ENCODE measurements at regions not wholly inside any gene's neighbourhood (a gene's known extent, or its start where the extent isn't known, plus 50 kb on each side); places are given as distances from the start of the nearest gene placed in this dataset.

DNA sequence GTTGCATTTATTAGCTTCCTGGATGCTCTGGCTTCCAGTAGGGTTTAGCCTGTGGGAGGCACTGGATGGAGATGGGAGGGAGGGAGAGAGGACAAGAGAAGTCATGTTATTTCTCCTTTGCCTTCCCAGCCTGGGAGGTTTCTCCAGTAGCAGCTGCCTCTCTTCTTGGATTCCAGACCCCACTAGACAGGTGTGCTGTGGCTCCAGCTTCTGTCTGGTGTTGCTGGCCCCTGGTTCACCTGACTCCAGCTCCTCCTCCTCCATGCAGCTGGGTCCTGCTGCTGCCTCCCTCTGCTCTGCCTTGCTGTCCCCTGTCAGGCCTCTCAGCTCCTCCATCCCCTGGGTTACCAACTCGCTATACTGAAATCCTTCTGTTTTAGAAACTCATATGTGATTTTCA lies 188.9 kb upstream of the TNP1 start:
- no peak for DNase-seq (ENCODE audit: low spot score)

DNA sequence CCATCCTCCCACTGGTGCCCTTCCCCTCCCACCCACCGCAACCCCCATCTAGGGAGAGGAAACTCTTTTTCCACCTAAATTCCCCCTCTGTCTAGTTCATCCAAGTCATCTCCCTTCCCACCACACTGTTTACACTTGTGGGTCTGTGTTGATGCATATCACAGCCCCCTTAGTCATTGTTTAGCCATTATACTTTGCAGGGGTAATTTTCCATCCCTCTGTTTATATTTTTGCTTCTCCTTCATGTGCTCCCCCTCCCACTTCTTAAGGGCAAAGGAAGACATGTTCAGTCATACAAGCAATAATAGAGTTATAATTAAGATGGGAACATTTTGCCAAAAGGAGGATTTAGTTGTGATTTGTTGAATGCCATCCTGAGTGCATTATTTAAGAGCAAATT lies 187.8 kb upstream of the TNP1 start:
- no peak for DNase-seq (ENCODE audit: low spot score)

DNA sequence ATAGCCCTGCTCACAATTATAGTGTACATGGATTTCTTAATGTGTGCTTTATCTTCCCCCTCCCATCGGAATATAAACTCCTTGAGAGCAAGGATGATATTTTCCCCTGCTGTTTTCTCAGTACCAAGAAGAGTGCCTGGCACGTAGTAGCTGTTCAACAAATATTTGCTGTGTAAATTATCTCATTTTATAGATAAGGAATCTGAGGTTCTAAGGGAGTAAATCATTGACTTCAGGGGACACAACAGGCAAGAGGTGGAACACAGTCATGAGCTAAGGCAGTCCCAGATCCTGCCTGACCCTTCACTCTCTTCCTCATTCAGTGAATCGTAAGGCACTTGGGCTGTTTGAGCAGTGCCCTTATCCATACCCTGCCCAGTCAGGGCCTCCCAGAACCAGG lies 187.3 kb upstream of the TNP1 start:
- no peak for DNase-seq (ENCODE audit: low spot score)

DNA sequence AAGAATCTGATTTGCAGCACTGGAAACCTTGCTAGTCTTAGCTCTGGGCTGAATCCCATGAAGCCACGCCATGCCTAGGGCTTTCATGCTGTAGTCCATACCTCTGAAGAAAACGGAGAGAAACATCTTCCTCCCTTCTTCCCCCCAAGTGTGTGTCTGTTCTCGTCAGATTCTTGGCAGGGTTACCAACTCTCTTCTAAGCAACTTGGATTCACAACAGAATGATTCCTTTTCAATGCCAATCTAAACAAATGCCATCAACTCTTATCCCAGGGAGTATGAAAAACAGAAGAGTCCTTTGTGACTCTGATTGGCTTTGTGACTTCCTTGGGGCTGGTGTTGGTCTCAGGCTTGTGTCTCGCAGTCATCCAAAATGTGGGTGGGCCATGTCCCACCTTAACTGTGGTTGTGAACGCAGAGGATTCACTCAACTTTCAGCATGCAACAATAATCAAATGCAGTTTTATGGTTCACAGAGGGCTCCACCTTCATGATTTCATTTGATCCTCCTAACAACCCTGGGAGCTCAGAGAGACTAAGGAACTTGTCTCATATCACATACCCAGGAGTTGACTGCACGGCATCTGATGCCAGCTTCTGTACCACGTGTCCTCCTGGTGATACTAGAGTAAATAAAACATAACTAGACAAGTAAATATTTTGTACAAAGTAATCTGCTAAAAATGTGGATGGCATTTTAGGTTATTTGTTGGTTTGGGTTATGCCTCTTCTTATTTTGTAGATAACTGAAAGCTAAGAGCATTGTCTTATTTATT lies 186.0 kb upstream of the TNP1 start:
- no peak for DNase-seq (ENCODE audit: low spot score)

GRCh38 chr2:217040099-217040498 lies 180.2 kb upstream of the TNP1 start:
- no peak for DNase-seq (ENCODE audit: low spot score)

- DNase-seq (ENCODE audit: low spot score) = no peak
Measured at GRCh38 chr2:217038001-217038400, 178.1 kb upstream of the TNP1 start.

DNA sequence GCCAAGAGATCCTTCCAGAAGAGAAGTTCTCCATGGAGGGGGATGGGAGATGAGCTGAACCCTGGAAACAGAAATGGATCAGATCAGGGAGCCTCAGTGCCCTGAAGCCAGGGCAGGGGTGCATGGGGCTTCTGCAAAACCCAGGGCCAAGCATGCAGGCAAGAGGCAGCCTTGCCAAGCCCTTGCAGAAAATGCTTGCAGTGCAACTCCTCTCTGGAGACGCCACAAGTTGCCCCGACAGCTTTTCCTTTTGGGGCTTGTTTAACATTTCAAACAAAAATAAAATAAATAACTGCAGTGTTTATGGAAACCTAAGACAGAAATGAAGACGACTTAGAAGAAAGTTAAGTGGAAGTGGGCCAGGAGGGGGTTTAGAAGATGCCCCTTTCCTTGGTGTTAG lies 177.5 kb upstream of the TNP1 start:
- DNase-seq (ENCODE audit: low spot score) = no peak

- DNase-seq (ENCODE audit: low spot score) = no peak
Measured at GRCh38 chr2:217035967-217036366, 176.1 kb upstream of the TNP1 start.

- DNase-seq (ENCODE audit: low spot score) = no peak
Measured at GRCh38 chr2:217033186-217033585, 173.3 kb upstream of the TNP1 start.

GRCh38 chr2:217031445-217031844 lies 171.6 kb upstream of the TNP1 start:
- DNase-seq (ENCODE audit: low spot score) = no peak

DNA sequence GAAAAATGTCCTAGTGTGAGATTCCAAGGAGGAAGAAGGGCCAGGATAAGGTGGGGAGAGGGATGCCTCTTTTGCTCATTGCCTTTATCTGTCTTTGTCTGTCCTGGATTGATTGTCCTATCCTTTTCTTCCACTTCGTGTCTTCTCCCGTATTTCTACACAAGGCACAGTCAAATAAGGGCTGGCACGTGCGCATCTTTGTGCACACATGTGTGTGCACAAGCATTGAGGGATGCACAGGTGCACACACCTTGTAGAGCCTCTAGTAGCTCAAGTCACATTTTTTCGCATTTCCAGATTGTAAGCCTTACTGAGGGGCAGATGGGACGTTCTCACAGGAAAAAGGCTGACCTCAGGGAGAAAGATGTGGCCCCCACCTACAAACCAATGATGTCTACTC lies 170.2 kb upstream of the TNP1 start:
- no peak for DNase-seq (ENCODE audit: low spot score)

DNA sequence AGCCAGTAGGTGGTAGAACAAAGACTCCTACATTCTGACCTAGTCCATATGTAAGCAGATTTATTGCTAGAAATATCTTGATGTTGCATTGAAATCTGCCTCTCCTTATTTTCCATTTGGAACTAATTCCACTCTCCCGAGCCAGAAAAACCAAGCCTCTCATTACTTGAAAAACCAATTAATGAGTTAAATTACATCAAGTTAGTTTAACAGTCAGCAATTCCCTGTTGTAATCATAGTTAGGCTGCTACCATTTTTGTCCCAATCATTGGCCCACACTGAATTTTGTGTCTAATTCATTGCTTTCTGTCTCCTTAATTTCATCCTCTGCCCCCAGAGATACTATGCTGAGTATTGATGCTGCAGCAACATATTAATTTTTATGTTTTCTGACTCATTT lies 168.3 kb upstream of the TNP1 start:
- DNase-seq (ENCODE audit: low spot score) = no peak

DNA sequence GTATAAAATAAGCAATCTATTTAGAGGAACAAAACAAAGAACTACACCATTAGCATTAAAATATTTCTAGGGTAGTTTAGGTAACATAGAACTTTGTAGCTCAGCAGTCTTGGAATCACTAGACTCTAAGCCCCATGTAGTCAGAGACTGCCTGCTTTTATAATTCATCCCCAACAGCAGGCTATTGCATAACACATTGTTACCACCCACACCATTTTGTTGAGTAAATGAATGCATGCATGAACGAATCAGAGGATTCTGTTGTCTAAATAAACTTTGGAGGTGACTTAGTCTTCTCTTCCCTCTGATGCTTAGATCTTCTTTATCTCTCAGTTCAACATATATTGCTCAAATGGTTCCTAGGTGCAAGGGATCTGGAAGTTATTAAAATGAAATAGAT lies 167.6 kb upstream of the TNP1 start:
- no peak for DNase-seq (ENCODE audit: low spot score)

DNA sequence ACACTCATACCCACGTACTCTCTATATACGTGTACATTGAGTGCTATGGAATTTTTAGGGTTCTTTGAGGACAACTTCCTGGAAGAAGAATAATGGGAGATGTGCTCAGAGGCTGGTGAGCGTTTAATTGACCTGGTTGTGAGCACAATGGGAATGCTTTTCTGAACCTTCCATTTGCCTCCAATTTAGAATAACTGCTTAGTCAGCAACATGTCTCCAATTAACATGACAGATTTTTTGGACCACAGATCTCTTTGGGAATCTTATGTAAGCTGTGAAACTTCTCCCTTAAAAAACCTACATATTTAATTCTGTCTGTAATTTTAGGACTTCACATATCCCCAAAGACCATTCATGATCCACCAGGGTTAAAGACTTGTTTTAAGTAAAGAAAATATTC lies 166.7 kb upstream of the TNP1 start:
- DNase-seq (ENCODE audit: low spot score) = no peak

GRCh38 chr2:217026161-217026560 lies 166.3 kb upstream of the TNP1 start:
- no peak for DNase-seq (ENCODE audit: low spot score)

DNA sequence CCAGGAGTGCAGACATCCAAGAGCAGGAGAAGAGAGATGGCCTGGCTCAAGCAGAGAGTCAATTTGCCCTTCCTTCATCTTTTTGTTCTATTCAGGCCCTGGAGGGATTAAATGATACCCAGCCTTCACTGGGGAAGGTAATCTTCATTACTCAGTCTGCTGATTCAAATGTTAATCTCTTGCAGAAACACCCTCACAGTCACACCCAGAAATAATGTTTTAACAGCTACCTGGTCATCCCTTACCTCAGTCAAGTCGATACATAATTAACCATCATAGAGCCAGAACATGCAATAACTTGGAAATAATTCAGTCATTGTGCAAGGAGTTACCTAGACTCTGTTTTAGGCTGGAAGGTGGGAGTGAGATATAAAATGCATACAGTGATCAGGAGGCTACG lies 163.7 kb upstream of the TNP1 start:
- no peak for DNase-seq (ENCODE audit: low spot score)

DNA sequence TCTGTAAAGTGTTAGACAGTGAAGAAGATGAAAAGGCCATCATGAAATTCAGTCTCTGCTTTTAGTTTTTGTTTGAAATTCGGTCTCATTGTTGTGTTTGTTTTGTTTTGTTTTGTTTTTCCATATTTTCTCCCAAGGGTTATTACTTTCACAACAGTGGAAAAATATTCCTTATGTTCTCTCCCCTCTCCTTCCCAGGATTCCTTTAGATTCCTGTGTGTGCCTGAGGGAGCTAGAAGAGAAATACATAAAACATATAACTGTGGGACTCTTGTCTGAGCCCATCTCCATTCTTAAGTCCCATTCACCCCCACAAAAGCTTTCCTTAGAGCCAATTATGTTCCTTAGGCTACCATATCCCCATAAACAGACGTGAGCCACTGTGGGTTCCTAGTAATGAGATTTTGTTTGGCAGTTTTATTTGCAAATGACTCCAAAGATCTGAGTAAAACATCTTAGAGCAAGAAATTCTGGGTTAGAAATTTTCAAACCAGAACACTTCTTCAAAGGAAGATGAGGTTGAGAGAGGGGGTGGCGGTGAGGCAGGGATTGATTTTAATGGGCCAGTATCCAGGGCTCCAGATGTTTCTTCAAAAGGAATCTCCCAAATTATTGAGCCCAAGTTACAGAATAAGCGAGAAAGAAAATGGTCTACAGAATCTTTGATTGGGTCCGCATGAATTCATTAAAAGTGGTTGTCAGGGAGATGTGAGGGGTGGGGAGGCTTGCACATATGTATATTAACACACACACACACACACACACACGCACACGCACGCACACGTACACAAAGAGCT lies 157.8 kb upstream of the TNP1 start:
- no peak for DNase-seq (ENCODE audit: low spot score)

- no peak for DNase-seq (ENCODE audit: low spot score)
Measured at GRCh38 chr2:217016796-217017419, 157.0 kb upstream of the TNP1 start.

DNA sequence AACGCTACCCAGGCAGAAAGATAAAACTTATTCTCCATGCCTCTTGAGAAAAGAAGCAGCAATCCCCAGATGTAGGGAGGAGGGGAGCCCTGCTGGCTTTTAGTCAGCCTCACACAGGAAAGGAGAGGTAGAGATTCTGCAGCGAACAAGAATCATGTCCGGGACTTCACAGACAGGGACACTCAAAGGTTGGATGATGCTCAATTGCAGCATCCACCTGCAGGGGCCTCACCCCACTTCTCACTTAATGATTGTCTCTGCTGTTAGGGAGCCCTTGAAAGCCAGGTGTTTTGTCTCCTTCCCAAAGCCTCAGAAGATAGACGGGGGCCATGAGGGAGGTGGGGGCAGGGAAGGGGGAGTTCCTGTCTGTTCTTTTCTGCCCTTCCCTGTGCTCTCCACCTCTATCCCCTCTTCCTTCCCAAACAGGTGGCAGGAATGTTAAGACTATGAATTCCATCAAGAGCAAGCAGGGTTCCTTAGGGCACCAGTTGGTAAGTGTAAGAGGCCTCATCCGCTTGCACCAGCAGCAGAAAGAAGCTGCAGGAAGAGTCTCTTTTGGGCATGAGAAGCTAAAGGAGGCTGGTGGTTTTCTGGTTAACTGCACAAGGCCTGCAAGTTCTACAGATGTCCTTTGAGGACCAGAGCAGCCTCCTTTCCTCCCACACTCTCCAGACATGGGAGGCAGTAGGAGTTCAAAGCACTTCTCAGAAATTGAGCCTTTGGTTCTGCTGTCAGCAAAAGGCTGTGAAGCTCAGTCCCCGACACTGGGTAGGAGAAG lies 154.7 kb upstream of the TNP1 start:
- no peak for DNase-seq (ENCODE audit: low spot score)

DNA sequence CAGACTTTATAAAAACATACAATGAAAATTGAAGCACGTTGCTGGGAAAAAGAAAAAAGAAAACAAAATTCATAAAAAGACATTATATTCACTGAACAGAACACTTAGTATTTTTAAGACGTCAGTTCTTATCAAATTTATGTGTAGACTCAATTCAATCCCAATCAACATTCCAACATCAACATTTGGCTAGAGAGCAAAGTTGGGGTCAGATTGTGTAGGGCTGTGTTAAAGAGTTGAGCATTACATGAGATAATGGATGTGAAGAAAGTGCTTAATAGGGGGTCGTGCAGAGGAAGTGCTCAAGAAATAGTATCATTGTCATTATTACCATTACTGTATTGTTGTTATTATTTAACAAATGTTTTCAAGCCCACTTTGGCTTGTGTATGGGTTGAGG lies 154.1 kb upstream of the TNP1 start:
- no peak for DNase-seq (ENCODE audit: low spot score)

GRCh38 chr2:217011576-217011975 lies 151.7 kb upstream of the TNP1 start:
- no peak for DNase-seq (ENCODE audit: low spot score)

- no peak for DNase-seq (ENCODE audit: low spot score)
Measured at GRCh38 chr2:217010173-217010572, 150.3 kb upstream of the TNP1 start.

Data from HT-29 (cell line).